ENCODE measurements at regions not wholly inside any gene's neighbourhood (a gene's known extent, or its start where the extent isn't known, plus 50 kb on each side); places are given as distances from the start of the nearest gene placed in this dataset.

- peaks cover 1% of the 10 kb centered on the region for H3K4me1 Mint-ChIP-seq (ENCODE audit: low read depth)
- no peak for TF ChIP-seq CTCF (IDR thresholded peaks at IDR 0.05)
- H3K4me3 Mint-ChIP-seq (ENCODE audit: unreplicated experiment): no peak overlapping the region
- no peaks in the 10 kb centered on the region for H3K9me3 Mint-ChIP-seq (ENCODE audit: low read depth)
- DNase-seq (ENCODE audit: low spot score): no peak
- no peaks in the 10 kb centered on the region for H3K27me3 Mint-ChIP-seq (ENCODE audit: low read depth)
- H3K36me3 Mint-ChIP-seq (ENCODE audit: low read depth): no peaks in the 10 kb centered on the region
- H3K27ac Mint-ChIP-seq (ENCODE audit: unreplicated experiment): no peak overlapping the region
These were observed 204.9 kb upstream of the JUN start for GRCh38 chr1:58988752-58989151.

GRCh38 chr1:58989845-58990244 is 206.0 kb upstream of the JUN start:
- H3K4me3 Mint-ChIP-seq (ENCODE audit: unreplicated experiment): no peak overlapping the region
- no peaks in the 10 kb centered on the region for H3K36me3 Mint-ChIP-seq (ENCODE audit: low read depth)
- no peak for DNase-seq (ENCODE audit: low spot score)
- no peaks in the 10 kb centered on the region for H3K9me3 Mint-ChIP-seq (ENCODE audit: low read depth)
- no peak for TF ChIP-seq CTCF (IDR thresholded peaks at IDR 0.05)
- H3K27ac Mint-ChIP-seq (ENCODE audit: unreplicated experiment): no peak overlapping the region
- H3K27me3 Mint-ChIP-seq (ENCODE audit: low read depth): no peaks in the 10 kb centered on the region
- no peaks in the 10 kb centered on the region for H3K4me1 Mint-ChIP-seq (ENCODE audit: low read depth)

GRCh38 chr1:58991305-58991704 is 207.5 kb upstream of the JUN start:
- H3K36me3 Mint-ChIP-seq (ENCODE audit: low read depth): no peaks in the 10 kb centered on the region
- no peak for DNase-seq (ENCODE audit: low spot score)

GRCh38 chr1:58992643-58993042 is 208.8 kb upstream of the JUN start:
- Mint-ChIP-seq H3K27ac (ENCODE audit: unreplicated experiment) (no peak overlapping the region), H3K4me3 (ENCODE audit: unreplicated experiment) (no peak overlapping the region), H3K9me3 (ENCODE audit: low read depth) (no peaks in the 10 kb centered on the region), H3K36me3 (ENCODE audit: low read depth) (no peaks in the 10 kb centered on the region), H3K4me1 (ENCODE audit: low read depth) (no peaks in the 10 kb centered on the region), H3K27me3 (ENCODE audit: low read depth) (no peaks in the 10 kb centered on the region)
- no peak for DNase-seq (ENCODE audit: low spot score)
- no peak for TF ChIP-seq CTCF (IDR thresholded peaks at IDR 0.05)

More at GRCh38 chr1:58991305-58991704, 207.5 kb upstream of the JUN start:
- Mint-ChIP-seq H3K27ac (ENCODE audit: unreplicated experiment) (no peak overlapping the region), H3K27me3 (ENCODE audit: low read depth) (no peaks in the 10 kb centered on the region), H3K4me3 (ENCODE audit: unreplicated experiment) (no peak overlapping the region), H3K9me3 (ENCODE audit: low read depth) (no peaks in the 10 kb centered on the region), H3K4me1 (ENCODE audit: low read depth) (no peaks in the 10 kb centered on the region)
- no peak for TF ChIP-seq CTCF (IDR thresholded peaks at IDR 0.05)

GRCh38 chr1:58993403-58993802 is 209.6 kb upstream of the JUN start:
- H3K36me3 Mint-ChIP-seq (ENCODE audit: low read depth): no peaks in the 10 kb centered on the region

More at GRCh38 chr1:58993403-58993802, 209.6 kb upstream of the JUN start:
- TF ChIP-seq CTCF (IDR thresholded peaks at IDR 0.05): no peak
- Mint-ChIP-seq H3K4me3 (ENCODE audit: unreplicated experiment) (no peak overlapping the region), H3K4me1 (ENCODE audit: low read depth) (no peaks in the 10 kb centered on the region), H3K9me3 (ENCODE audit: low read depth) (no peaks in the 10 kb centered on the region), H3K27me3 (ENCODE audit: low read depth) (no peaks in the 10 kb centered on the region), H3K27ac (ENCODE audit: unreplicated experiment) (no peak overlapping the region)
- DNase-seq (ENCODE audit: low spot score): no peak
